ENCODE measurements at regions not wholly inside any gene's neighbourhood (a gene's known extent, or its start where the extent isn't known, plus 50 kb on each side); places are given as distances from the start of the nearest gene placed in this dataset.

- Mint-ChIP-seq H3K27me3 (ENCODE audit: low read depth, unreplicated experiment) (no peaks in the 10 kb centered on the region), H3K27ac (ENCODE audit: unreplicated experiment) (no peak overlapping the region), H3K4me3 (ENCODE audit: unreplicated experiment) (no peak overlapping the region), H3K9me3 (ENCODE audit: unreplicated experiment) (no peaks in the 10 kb centered on the region), H3K36me3 (ENCODE audit: low read depth, unreplicated experiment) (no peaks in the 10 kb centered on the region), H3K4me1 (ENCODE audit: low read depth, unreplicated experiment) (no peaks in the 10 kb centered on the region)
- Histone ChIP-seq H3K79me2 (ENCODE audit: insufficient read depth, low read length) (no peaks in the 10 kb centered on the region), H3K4me1 (ENCODE audit: insufficient read depth, low read length) (no peaks in the 10 kb centered on the region), H4K20me1 (ENCODE audit: insufficient read depth, low read length) (no peaks in the 10 kb centered on the region), H3K9me3 (ENCODE audit: insufficient read depth, low read depth, low read length) (no peaks in the 10 kb centered on the region), H3K4me3 (ENCODE audit: insufficient read depth, low read depth, low read length) (no peak overlapping the region), H3K27me3 (ENCODE audit: insufficient read depth, low read length) (no peaks in the 10 kb centered on the region), H3K36me3 (ENCODE audit: insufficient read depth, low read length) (no peaks in the 10 kb centered on the region), H3K4me2 (ENCODE audit: low read length) (no peak overlapping the region), H3K9ac (ENCODE audit: low read length) (no peak overlapping the region), H2AFZ (ENCODE audit: low read depth, low read length) (no peak overlapping the region), H3K27ac (ENCODE audit: low read depth, low read length) (no peak overlapping the region)
- no peak for DNase-seq (ENCODE audit: low read depth)
- TF ChIP-seq EZH2 (IDR thresholded peaks at IDR 0.05; ENCODE audit: insufficient read depth, low read length) (no peak), CTCF (IDR thresholded peaks at IDR 0.05; ENCODE audit: insufficient read depth, low read depth, low read length) (no peak)
- FAIRE-seq, result no peak
Measured at GRCh38 chr5:60374409-60374808, 325.6 kb downstream of the DEPDC1B start.

GRCh38 chr5:60372786-60373185 lies 327.2 kb downstream of the DEPDC1B start:
- DNase-seq (ENCODE audit: low read depth) (no peak), FAIRE-seq (no peak)
- Histone ChIP-seq H3K4me3 (ENCODE audit: insufficient read depth, low read depth, low read length) (no peak overlapping the region), H3K9ac (ENCODE audit: low read length) (no peak overlapping the region), H3K4me2 (ENCODE audit: low read length) (no peak overlapping the region), H3K4me1 (ENCODE audit: insufficient read depth, low read length) (no peaks in the 10 kb centered on the region), H3K27ac (ENCODE audit: low read depth, low read length) (no peak overlapping the region), H4K20me1 (ENCODE audit: insufficient read depth, low read length) (no peaks in the 10 kb centered on the region), H2AFZ (ENCODE audit: low read depth, low read length) (no peak overlapping the region), H3K79me2 (ENCODE audit: insufficient read depth, low read length) (no peaks in the 10 kb centered on the region), H3K36me3 (ENCODE audit: insufficient read depth, low read length) (no peaks in the 10 kb centered on the region), H3K27me3 (ENCODE audit: insufficient read depth, low read length) (no peaks in the 10 kb centered on the region), H3K9me3 (ENCODE audit: insufficient read depth, low read depth, low read length) (no peaks in the 10 kb centered on the region)
- Mint-ChIP-seq H3K27ac (ENCODE audit: unreplicated experiment) (no peak overlapping the region), H3K4me1 (ENCODE audit: low read depth, unreplicated experiment) (no peaks in the 10 kb centered on the region), H3K36me3 (ENCODE audit: low read depth, unreplicated experiment) (peaks cover 1% of the 10 kb centered on the region), H3K4me3 (ENCODE audit: unreplicated experiment) (no peak overlapping the region), H3K9me3 (ENCODE audit: unreplicated experiment) (peaks cover 5% of the 10 kb centered on the region), H3K27me3 (ENCODE audit: low read depth, unreplicated experiment) (no peaks in the 10 kb centered on the region)
- TF ChIP-seq CTCF (IDR thresholded peaks at IDR 0.05; ENCODE audit: insufficient read depth, low read depth, low read length) (no peak), EZH2 (IDR thresholded peaks at IDR 0.05; ENCODE audit: insufficient read depth, low read length) (no peak)

GRCh38 chr5:60371065-60371464 lies 328.9 kb downstream of the DEPDC1B start:
- TF ChIP-seq CTCF (IDR thresholded peaks at IDR 0.05; ENCODE audit: insufficient read depth, low read depth, low read length), result no peak
- TF ChIP-seq EZH2 (IDR thresholded peaks at IDR 0.05; ENCODE audit: insufficient read depth, low read length), result no peak
- H3K4me3 Mint-ChIP-seq (ENCODE audit: unreplicated experiment), result no peak overlapping the region
- Histone ChIP-seq H3K9me3 (ENCODE audit: insufficient read depth, low read depth, low read length) (no peaks in the 10 kb centered on the region), H3K4me2 (ENCODE audit: low read length) (no peak overlapping the region), H3K9ac (ENCODE audit: low read length) (no peak overlapping the region), H3K27ac (ENCODE audit: low read depth, low read length) (no peak overlapping the region), H3K79me2 (ENCODE audit: insufficient read depth, low read length) (no peaks in the 10 kb centered on the region), H3K27me3 (ENCODE audit: insufficient read depth, low read length) (no peaks in the 10 kb centered on the region), H3K4me1 (ENCODE audit: insufficient read depth, low read length) (no peaks in the 10 kb centered on the region), H3K4me3 (ENCODE audit: insufficient read depth, low read depth, low read length) (no peak overlapping the region), H3K36me3 (ENCODE audit: insufficient read depth, low read length) (no peaks in the 10 kb centered on the region), H4K20me1 (ENCODE audit: insufficient read depth, low read length) (no peaks in the 10 kb centered on the region), H2AFZ (ENCODE audit: low read depth, low read length) (no peak overlapping the region)
- H3K4me1 Mint-ChIP-seq (ENCODE audit: low read depth, unreplicated experiment), result no peaks in the 10 kb centered on the region
- peaks cover 5% of the 10 kb centered on the region for H3K9me3 Mint-ChIP-seq (ENCODE audit: unreplicated experiment)
- DNase-seq (ENCODE audit: low read depth) (no peak), FAIRE-seq (no peak)
- H3K36me3 Mint-ChIP-seq (ENCODE audit: low read depth, unreplicated experiment), result peaks cover 1% of the 10 kb centered on the region
- H3K27ac Mint-ChIP-seq (ENCODE audit: unreplicated experiment), result no peak overlapping the region
- no peaks in the 10 kb centered on the region for H3K27me3 Mint-ChIP-seq (ENCODE audit: low read depth, unreplicated experiment)
